ENCODE measurements at regions not wholly inside any gene's neighbourhood (a gene's known extent, or its start where the extent isn't known, plus 50 kb on each side); places are given as distances from the start of the nearest gene placed in this dataset.

- DNase-seq: no peak
Observed at GRCh38 chr12:132407451-132407961, 78.1 kb upstream of the GALNT9 start.

DNA sequence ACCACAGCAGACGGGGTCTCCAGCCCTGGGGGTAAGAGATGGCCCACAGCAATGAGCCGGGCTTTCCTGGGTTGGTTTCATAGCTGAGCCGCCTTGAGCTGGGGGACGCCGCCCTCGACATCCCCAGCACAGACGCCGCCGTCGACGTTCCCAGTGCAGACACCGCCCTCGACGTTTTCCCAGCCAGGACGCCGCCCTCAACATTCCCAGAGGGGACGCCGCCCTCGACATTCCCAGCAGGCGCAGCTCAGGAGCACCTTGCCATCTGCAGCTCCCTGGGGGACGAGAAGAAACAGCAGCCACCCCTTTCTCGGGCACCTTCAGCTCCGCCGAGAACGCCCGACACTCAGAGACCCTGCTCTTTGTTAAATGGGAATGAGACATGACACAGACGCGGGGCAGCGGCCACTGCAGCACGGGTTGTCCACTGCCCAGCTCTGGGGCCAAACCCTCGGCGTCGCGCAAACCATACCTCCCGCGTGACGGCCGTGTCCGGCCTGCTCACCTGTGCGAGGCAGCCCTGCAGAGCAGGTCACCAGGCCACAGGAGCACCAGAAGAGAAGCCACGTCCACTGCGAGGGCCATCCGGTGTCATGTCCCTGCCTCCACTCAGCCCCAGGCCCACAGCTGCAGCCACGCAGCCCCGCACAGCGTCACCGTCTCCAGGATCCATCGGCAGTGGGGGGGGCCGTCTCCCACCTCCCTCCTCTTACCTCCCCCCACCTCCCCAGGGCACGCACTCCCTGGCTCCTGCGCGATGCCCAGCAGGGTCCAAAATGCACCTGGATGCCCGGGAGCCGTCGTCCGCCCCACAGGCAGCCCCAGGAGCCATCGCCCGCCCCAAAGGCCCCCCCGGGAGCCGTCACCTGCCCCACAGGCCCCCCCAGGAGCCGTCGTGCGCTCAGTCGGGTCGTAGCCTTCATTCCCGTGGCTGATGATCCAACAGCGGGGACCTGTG is 77.4 kb upstream of the GALNT9 start:
- no peak for DNase-seq

GRCh38 chr12:132405742-132406251 is 76.4 kb upstream of the GALNT9 start:
- no peak for DNase-seq

- no peak for DNase-seq
Observed at GRCh38 chr12:132404951-132405741, 75.8 kb upstream of the GALNT9 start.

DNA sequence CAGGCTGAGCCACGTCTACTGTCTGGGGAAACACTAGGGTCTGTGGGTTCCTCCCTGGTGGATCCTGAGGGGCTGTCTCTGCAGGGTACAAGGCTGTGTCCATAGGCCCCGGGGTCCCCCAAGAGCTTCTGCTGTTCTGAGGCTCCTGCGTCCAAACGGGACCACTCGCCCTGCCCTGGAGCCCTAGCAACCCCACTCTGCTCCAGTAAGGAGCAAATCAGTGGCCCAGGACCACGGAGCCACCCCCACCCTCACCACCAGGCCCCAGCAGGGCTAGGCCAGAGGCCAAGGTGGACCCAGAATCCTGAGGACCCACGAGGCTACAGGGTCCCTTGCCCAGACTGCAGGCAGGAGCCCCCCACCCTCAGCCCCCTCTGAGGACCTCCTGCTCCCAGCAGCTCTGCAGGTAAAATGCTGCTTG is 75.1 kb upstream of the GALNT9 start:
- DNase-seq: no peak

GRCh38 chr12:132403636-132404434 is 74.4 kb upstream of the GALNT9 start:
- DNase-seq: no peak

GRCh38 chr12:132402831-132403416 is 73.5 kb upstream of the GALNT9 start:
- DNase-seq: no peak

- no peak for DNase-seq
Observed at GRCh38 chr12:132401982-132402381, 72.6 kb upstream of the GALNT9 start.

GRCh38 chr12:132400011-132400641 is 70.7 kb upstream of the GALNT9 start:
- peak; percentile 78 for DNase-seq

DNA sequence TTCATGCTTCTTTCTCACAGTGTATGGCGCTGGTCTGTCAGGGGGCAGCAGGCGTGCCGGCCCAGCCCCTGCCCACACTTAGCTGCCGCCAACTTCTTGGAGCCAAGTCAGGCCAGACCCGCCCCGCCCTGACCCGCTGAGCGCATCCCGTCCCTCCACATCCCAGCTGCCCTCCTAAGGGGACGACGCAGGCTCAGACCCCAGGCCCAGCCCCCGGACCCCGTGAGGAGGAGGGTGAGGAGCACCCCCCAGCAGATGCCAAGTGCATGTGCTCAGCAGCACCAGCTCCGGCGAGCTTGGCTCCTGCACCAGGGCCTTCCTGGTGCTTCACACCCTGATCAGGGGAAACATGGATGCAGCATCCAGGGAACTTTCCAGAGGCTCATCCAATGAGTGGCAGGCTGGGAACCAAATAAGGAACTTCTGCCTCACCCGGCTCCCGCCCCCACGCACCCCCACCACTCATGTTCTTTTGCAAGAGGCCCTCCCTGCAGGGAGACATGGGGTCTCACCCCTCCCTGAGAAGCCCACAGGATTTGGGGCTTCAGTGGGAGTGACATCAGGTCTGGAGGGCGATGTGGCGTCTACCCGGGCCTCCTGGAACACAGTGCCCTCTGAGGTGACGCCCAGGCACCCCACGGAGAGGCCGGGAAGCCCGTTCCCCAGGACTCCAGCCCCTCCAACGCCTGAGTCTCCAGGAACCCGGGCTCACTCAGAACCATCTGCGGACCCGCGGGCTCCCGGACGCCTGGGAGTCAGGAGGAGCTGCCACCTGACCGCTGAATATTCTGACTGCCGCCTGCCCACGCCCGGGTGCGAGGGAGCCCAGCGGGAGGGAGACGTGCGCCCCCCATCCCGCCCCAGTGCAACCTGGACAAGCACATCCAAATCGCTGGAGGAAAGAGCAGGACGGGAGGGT is 70.0 kb upstream of the GALNT9 start:
- DNase-seq: no peak

GRCh38 chr12:132398386-132398991 is 69.1 kb upstream of the GALNT9 start:
- no peak for DNase-seq

DNA sequence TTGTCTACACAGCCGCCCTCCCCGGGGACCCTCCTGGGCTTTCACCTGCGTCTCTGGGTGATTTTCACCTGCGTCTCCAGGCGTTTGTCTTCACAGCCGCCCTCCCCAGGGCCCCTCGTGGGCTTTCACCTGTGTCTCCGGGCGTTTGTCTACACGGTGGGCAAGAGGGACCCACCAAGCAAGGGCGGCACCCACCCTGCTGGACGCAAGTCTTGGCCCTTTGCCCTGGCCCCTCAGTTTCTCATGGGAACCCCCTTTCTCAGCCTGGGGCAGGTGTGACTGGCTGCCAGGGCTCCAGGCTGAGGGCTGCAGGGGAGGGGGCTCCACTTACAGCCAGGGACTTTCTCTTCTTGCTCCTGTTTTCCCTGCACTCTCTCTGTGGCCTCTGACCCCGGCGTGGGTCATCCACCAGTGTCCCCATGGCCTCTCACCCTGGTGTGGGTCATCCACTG is 68.6 kb upstream of the GALNT9 start:
- no peak for DNase-seq

GRCh38 chr12:132397152-132397933 is 68.0 kb upstream of the GALNT9 start:
- no peak for DNase-seq

GRCh38 chr12:132396657-132397056 is 67.3 kb upstream of the GALNT9 start:
- no peak for DNase-seq

- no peak for DNase-seq
Observed at GRCh38 chr12:132395908-132396305, 66.5 kb upstream of the GALNT9 start.

DNA sequence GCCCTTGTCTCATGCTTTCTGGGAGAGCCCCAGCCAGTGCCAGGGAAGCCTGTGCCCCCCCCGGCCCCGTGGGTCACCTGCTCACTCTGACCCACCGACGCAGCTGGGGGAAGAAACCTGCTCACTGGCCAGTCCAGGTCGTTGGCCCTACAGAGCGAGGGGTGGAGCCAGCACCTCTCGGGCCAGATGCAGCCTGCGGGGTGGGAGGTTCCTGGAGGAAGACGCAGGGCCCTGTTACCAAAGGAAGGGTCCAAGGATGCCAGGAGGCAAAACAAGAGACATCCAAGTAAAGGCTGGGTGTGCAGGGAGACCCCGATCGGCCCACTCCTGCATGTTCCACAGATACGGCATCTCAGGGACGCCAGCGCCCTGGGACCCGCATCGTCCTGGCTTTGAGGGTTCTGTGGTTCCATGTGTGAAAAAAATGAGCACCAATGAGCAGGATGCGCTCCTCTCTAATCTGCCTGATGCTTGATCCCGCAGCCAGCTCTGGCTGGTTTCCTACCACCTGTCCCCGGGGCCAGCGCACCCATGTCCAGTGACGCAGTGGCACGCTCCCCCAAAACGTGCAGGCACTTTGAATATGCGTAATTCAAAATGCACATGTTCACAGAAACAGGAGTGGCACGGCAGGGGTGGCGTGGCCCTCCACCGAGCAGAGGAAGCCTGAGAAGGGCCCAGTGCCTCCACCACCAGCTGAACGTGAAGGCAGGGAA is 66.0 kb upstream of the GALNT9 start:
- DNase-seq: no peak

- DNase-seq: no peak
Observed at GRCh38 chr12:132393991-132394949, 64.9 kb upstream of the GALNT9 start.
